NCI-H526 (cell line): ENCODE measurements at regions not wholly inside any gene's neighbourhood (a gene's known extent, or its start where the extent isn't known, plus 50 kb on each side); places are given as distances from the start of the nearest gene placed in this dataset.

Experiments
- DNase-seq, 2 experiments: peaks; one replicate each; lab custom pipeline; 2025; lab: John Stamatoyannopoulos, UW

GRCh38 chr5:124583469-124584350 lies 162.7 kb downstream of the ZNF608 start:
- DNase-seq = peak; percentile 39 to 57

DNA sequence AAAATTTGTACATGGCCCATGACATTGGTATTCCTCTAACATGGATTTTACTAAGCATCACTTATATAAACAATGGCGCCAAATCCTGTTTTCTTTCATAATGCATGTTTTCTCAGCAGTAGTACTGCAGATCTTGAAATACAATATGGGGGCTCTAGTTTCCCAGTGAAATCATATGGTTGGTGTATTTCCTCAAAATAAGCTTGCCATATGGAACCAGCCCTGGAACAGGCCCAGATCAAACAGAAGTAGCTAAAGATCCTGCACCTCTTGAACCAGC lies 163.9 kb downstream of the ZNF608 start:
- DNase-seq = no peak

- peak in 1 of 2 experiments; percentile 16 for DNase-seq
These were observed 164.5 kb downstream of the ZNF608 start for GRCh38 chr5:124581738-124582560.

DNA sequence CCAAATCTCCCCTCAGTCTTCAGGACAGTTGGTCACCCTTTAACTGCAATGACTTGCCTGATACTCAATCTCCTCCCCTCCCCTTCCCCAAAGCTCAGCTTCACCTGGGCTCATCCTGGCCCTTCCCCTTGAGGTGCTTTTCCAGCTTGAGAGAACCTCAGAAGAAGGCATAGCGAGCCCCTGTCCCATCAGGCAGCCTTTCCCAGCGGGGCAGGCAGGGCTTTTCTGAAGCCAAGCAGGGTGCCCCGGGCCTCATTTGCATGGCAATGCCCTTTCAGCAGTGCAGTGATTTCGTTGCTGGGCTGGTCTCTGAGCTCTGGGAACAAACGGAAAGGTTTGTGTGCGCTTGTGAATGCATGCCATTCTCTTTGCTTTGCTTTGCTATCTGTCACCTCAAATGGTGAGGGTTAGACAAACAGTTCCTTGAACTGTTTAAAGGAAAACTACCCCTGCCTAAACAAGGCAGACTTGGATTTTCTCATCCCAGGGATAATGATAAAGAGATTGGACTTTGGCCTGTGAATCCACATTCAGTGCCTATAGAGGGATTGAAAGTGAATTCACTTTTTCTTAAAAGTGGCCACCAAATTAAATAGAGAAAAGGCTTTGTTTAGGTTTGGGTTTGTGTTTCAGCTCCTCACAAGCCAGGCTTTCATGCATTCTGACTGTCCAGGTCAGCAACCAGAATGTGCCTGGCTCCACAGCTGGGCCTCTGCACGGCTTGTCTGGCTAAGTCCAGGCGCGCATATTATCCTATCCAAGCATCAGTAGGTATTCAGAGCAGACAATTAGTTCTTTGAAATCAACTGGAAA lies 165.3 kb downstream of the ZNF608 start:
- DNase-seq = peak in 1 of 2 experiments; percentile 51

DNA sequence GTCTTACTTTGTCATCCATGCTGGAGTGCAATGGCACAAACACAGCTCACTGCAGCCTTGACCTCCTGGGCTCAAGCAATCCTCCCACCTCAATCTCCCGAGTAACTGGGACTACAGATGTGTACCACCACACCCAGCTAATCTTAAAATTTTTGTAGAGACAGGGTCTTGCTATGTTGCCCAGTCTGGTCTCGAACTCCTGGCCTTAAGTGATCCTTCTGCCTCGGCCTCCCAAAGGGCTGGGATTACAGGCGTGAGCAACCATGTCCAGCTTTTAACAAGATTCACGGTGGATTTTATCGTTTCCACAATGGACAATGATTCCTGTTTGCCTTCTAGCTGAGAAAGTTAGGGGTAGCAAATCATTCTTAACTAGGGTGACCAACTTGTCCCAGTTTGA lies 165.9 kb downstream of the ZNF608 start:
- no peak for DNase-seq

- no peak for DNase-seq
These were observed 169.5 kb downstream of the ZNF608 start for GRCh38 chr5:124576848-124577409.

DNA sequence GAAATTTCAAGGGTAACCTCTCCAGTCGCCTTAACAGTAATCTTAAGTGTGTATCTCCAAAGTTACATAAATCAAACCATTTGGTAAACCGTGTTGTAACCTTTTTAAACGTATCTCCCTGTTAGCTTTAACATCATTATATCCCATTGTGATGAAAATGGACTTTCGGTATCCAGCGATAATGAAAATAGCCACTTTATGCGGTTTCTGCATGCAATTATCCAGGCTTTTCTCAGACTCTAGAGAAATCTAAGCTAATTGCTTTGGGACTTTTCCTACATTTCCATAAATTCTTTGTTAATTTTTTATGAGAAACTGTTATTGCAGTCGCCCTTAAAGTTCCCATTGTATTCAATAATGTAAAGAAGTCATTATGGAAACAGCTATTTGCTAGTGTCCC lies 170.7 kb downstream of the ZNF608 start:
- DNase-seq = no peak

GRCh38 chr5:124574521-124575436 lies 171.7 kb downstream of the ZNF608 start:
- DNase-seq = no peak

DNA sequence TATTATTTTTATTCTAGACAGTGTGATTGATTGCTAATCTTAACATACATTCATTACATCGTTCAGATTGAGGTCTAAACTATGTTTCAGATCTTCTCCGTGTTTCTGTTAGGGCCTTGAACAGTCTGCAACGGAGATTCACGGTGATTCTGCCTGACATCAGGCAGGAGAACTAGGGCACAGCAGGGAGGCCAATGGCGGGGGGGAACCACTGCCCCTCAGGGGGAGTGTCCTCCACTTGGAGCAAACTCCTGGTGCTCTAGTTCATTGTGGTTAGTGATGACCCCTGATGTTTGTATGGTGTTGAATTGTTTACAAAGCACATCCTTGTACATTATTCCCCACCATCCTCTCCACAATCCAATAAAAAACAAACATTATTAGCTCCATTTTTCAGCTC lies 173.5 kb downstream of the ZNF608 start:
- no peak for DNase-seq

DNA sequence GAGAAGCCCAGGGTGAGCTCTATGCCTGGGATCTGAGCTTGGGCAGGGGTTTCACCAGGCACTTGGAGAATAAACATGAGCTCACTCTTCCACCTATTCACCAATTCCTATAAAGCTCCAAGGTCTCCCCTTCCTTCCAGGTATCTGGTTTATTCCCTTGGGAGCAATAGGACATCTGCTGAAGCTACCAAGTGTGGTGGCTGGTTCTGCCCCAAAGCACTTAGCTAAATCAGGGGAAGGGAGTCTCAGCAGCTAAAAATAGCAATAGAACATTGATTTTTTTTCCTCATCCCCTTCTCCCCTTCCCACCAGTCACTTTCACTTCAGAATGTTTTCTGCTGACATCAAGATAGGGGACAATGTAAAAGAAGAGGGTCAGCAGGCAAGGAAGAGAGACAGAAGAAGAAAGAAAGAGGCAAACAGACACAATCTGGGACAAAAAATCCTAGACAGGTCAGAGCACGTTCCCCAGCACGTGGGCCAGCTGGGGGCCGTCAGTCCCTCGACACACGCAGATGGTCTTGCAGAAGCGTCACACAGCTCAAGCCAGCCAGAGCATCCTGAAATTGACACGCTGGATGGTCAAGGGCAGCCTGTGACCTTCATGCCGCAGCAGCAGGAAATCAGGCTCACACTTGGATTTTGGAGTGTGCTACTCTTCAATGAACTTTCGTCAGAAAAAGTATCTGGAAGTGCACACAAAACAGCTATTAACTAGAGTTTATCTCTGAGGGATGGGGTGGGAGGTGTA lies 176.0 kb downstream of the ZNF608 start:
- peak in 1 of 2 experiments; percentile 19 for DNase-seq

DNA sequence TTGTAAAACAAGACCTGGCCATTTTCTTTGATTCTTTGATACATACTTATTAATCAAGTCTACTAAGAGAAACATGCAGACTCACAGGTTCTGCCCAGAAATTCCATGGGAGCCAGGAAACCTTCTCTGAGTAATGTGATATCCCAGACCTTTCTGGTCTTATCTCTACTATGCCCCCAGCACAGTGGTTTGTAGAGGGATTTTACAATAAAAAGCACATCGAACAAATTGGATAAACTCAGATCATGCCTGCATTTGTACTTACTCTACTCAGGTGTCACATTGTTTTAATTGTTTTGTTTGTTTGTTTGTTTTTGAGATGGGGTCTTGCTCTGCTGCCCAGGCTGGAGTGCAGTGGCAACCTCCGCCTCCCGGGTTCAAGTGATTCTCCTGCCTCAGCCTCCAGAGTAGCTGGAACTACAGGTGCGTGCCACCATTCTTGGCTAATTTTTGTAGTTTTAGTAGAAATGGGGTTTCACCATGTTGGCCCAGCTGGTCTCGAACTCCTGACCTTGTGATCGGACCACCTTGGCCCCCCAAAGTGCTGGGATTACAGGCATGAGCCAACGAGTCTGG lies 179.5 kb downstream of the ZNF608 start:
- no peak for DNase-seq

DNA sequence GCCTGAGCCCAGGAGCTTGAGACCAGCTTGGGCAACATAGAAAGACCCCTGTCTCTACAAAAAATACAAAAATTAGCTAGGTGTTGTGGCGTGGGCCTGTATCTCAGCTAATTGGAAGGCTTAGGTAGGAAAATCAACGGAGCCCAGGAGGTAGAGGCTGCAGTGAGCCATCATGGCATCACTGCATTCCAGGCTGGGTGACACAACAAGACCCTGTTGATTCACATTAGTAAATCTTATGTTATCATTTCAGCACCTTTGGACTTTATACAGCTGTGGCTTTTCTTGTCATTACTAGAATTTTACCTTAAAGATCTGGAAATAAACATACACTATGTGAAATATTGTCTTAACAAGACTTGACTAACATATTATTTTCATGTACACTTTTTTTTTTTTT lies 185.0 kb downstream of the ZNF608 start:
- DNase-seq = no peak

DNA sequence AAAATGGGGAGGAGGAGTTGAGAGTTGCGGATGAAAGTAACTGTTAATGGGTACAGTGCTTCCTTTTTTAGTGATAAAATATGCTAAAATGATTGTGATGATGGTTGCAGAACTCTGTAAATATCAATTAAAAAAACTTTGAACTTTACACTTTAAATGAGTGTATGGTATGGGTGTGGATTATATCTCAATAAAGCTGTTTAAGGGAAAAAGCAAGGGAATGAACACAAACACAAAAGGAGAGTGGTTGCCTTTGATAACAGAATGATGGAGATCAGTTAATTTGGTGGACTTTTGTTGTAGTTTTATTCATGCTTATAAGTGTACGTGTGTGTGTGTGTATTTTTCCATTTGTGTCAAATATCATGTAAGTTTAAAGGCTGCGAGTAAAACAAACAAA lies 186.1 kb downstream of the ZNF608 start:
- no peak for DNase-seq

GRCh38 chr5:124557761-124558160 lies 188.7 kb downstream of the ZNF608 start:
- DNase-seq = no peak

DNA sequence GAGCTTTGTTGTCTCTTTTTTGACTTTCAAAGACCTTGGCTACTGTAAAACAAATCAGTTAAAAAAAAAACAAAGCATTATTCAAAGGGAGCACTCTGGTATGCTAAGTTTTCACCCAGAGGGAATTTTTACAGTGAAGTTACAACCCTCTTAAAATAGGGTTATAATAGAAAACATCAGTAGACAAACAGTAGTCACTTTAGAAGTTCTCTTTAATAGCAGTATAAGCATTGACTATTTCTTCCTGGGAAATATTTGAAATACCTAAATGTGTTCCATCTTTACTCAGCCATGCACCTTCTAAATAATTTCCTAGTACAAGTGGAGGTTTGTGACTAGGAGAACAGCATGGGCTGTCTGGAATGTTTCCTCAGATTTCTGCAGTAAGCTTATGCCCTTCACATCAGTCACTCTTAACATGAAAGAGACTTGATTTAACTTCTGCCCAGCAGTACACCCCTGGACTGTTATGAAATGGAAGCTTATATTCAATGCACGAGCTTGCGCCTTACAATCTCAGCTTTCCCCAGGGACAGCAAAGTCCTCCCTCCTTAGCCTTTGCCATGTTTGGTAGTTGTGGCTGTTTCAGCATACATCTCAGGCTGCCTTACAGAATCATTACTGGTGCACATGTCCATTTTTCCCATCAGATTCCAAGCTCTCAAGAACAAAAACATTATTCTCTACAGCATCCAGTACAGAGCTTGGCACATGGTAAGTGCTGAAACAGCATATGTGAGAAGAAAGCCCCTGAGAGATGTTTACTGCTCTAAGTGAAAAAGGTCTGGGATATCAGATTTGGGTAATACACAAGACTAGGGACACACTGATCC lies 191.5 kb downstream of the ZNF608 start:
- peak in 1 of 2 experiments; percentile 3 for DNase-seq

DNA sequence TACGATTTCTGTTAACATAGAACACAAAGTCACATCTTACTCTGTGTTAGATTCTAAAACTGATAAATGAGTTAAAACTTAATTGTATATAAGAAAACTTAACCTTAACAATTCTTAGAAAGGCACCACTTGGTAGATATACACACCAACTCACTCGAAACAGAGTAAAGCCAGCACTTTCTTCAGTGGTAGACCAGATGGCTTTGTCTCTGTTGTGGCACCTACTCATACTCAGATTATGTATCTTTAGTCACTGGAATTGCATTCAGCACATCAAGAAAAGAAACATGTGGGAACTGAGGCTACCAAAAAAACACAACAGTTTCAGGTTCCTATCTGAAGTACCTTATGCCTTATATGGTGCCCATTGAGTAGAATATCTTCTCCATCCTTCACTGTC lies 192.5 kb downstream of the ZNF608 start:
- DNase-seq = no peak

DNA sequence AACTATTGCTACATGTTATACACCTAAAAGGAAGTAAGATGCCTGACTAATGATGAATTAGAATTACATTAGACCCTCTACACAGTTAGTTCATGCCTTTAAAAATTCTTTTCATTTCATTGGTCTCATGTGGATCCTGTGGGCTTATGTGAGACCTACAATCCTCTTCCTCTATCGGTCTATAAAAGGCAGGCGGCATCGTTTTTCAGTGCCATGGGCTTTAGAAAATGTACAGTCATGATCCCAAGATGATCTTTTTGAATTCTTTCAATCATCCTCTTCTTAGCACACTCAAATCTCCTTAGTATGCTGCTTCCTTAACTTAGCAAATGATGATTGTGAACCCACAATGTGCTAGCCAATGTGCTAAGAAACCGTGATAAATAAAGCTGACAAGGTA lies 193.9 kb downstream of the ZNF608 start:
- no peak for DNase-seq

DNA sequence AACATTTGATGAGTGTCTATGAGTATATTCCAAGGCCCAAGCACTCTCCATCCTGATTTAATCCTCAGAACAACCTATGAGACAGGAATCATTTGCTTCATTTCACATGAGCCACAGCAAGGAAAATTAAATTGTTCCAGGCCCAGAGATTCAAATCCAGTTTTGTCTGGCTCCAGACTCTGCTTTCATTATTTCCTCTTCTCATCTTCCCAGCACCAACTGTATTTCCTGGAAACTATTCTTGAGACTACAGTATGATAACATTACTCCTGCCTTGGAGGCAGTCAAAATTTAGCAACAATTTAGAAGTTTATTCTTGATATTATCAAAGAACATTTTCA lies 194.5 kb downstream of the ZNF608 start:
- DNase-seq = no peak

GRCh38 chr5:124550731-124551130 lies 195.7 kb downstream of the ZNF608 start:
- no peak for DNase-seq
